GM18951 (cell line): ENCODE measurements at regions not wholly inside any gene's neighbourhood (a gene's known extent, or its start where the extent isn't known, plus 50 kb on each side); places are given as distances from the start of the nearest gene placed in this dataset.

ENCODE experiments used
- POLR2A ChIP-seq: IDR thresholded peaks from 4 replicates; pipeline ENCODE4 v1.6.1; 2011; ENCODE audit warnings: mild to moderate bottlenecking; ENCODE audit not compliant: insufficient read length, insufficient read depth; ENCODE audit errors: extremely low read depth
- in situ Hi-C: fragments of 300-500 bp; cut with MboI; formaldehyde crosslinking; loops from one replicate; pipeline ENCODE4 v1.12.0; 2022; ENCODE audit warnings: low sequenced_read_pairs, mixed read lengths, inconsistent platforms; ENCODE audit not compliant: unreplicated experiment

GRCh38 chr2:71948781-71949536 lies 198.7 kb downstream of the CYP26B1 start:
- in situ Hi-C loops: loop anchor here (25.0 kb wide), 1 partner anchor 638 kb away; no protein-coding TSS in a partner anchor
- no peak for TF ChIP-seq POLR2A

- no peak for TF ChIP-seq POLR2A
- in situ Hi-C loops: loop anchor here (25.0 kb wide), 1 partner anchor 639 kb away; no protein-coding TSS in a partner anchor
Observed at GRCh38 chr2:71947809-71948208, 199.9 kb downstream of the CYP26B1 start.

GRCh38 chr2:71945603-71945959 lies 202.1 kb downstream of the CYP26B1 start:
- in situ Hi-C loops: loop anchor here (25.0 kb wide), 1 partner anchor 642 kb away; no protein-coding TSS in a partner anchor
- no peak for TF ChIP-seq POLR2A

GRCh38 chr2:71944806-71945602 lies 202.7 kb downstream of the CYP26B1 start:
- no peak for TF ChIP-seq POLR2A
- in situ Hi-C loops: loop anchor here (25.0 kb wide), 1 partner anchor 642 kb away; no protein-coding TSS in a partner anchor

DNA sequence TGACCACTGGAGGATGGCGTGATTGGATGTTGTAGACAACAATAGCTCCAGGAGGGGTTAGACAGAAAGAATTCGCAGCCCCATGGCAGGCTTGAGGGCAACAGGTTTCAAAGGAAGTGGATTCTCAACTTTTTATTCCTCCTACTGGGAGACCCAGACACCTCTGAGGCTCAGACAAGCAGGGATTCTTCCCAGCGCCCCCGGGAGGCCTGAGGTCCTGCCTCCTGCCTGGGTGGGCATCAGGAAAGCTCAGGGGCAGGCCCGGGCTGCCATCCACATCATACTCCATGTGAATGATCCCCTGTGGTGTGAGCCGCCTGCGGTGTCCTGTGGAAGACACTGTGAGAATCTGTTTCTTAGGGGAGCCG lies 203.5 kb downstream of the CYP26B1 start:
- in situ Hi-C loops: loop anchor here (25.0 kb wide), 1 partner anchor 643 kb away; no protein-coding TSS in a partner anchor
- TF ChIP-seq POLR2A: no peak

DNA sequence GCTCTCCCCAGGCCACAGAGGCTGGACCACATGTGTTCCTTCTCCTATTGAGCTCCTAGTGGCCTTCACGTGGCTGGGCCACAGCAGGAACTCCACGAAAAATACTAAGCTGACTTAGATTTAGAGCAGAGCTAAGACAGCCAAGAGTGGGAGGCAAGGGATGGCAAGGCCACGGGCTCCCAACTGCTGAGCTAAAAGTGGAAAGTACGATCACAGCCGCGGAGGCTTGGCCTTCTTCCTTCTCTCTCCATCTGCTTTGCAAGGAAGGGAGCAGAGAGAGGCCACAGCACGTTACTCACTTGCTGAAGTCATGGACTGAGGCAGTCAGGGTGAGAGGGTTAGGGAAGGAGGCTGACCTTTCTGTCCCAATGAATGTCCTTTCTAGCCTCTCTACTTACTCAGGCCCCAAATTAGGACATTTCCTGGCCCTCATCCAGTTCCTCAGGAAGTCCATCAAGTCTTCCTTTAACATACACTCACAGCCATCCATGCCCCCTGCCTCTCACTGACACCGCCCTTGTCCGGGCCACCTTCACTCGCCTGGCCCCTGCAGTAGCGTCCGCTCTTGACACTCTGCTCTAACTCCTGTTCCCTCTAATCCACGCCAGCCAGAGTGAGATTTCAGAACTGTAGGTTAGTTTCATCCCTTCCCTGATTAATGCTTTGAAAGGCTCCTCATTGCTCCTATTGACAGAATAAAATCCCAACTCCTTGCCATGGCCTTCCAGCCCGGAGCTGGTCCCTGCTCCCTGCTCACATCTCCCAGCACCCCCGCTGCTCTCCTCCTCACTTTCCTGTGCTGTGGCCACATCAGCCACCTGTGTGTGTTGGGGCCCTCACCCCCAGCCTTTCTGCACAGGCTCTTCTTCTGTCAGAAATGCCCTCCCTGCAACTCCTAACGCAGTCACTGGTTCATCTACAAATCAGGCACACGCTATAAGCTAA lies 204.2 kb downstream of the CYP26B1 start:
- in situ Hi-C loops: loop anchor here (25.0 kb wide), 1 partner anchor 644 kb away; no protein-coding TSS in a partner anchor
- TF ChIP-seq POLR2A: no peak

- in situ Hi-C loops: loop anchor here (25.0 kb wide), 1 partner anchor 645 kb away; no protein-coding TSS in a partner anchor
- TF ChIP-seq POLR2A: no peak
Observed at GRCh38 chr2:71941726-71942525, 205.7 kb downstream of the CYP26B1 start.

GRCh38 chr2:71940695-71941094 lies 207.0 kb downstream of the CYP26B1 start:
- in situ Hi-C loops: loop anchor here (25.0 kb wide), 1 partner anchor 647 kb away; no protein-coding TSS in a partner anchor
- TF ChIP-seq POLR2A: no peak

DNA sequence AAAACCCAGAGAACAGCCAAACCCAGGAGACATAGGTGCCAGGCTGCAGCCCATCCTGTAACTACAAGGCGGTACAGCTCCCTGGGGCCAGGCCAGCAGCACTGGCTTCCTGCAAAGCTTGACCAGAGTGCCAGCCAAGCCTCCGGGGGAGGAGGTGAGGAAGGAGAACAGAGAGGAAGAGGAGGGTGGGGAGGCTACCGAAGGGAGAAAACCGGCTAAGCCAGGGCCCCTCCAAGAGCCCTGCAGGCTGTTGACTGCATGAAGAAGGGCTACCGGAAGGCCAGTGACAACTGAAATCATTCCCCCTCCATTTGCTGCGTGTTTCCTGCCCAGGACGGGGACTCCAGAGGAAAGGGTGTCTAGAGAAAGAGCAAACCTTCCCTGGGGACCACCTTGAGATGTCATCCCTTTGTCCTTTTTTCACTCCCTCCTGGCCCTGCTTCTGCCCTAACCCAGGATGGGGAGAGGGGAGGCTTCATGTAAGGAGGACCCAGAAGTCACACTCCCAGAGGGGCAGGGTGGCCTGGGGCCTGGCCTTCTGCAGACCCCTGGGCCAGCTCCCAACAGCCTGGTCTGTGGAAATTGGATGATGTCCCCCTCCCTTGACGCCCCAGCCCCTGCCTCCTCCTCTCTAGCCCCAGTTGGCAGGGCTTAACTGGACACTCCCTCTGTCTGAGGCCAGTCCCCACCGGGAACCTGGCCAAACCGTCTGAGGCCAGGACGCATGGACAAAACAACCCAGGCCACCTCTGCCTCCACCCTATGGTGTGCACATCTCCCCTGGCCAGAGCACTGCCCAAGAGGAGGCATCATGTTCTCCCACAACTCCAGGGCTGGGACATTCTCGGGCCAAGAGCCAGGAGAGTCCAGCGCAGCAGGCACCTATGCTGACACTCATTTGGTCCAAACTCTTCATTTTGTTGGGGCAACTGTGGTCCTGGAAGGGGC lies 207.8 kb downstream of the CYP26B1 start:
- in situ Hi-C loops: loop anchor here (25.0 kb wide), 1 partner anchor 647 kb away; no protein-coding TSS in a partner anchor
- TF ChIP-seq POLR2A: no peak

GRCh38 chr2:71938659-71939587 lies 208.7 kb downstream of the CYP26B1 start:
- TF ChIP-seq POLR2A: no peak
- in situ Hi-C loops: loop anchor here (25.0 kb wide), 1 partner anchor 648 kb away; no protein-coding TSS in a partner anchor

GRCh38 chr2:71938108-71938507 lies 209.6 kb downstream of the CYP26B1 start:
- no peak for TF ChIP-seq POLR2A
- in situ Hi-C loops: loop anchor here (25.0 kb wide), 1 partner anchor 649 kb away; no protein-coding TSS in a partner anchor
